GM21723 (cell line): ENCODE measurements at regions not wholly inside any gene's neighbourhood (a gene's known extent, or its start where the extent isn't known, plus 50 kb on each side); places are given as distances from the start of the nearest gene placed in this dataset.
"Not testable (repeated sequence)": the region's sequence is repeated elsewhere in the genome, so short reads cannot be mapped to it uniquely, and the experiment has no call there.

Experiments used
- ATAC-seq: cut with Tn5 transposase; IDR thresholded peaks from one replicate; pipeline ENCODE4 v1.9.1; 2021; ENCODE audit warnings: mild to moderate bottlenecking, moderate library complexity; ENCODE audit not compliant: unreplicated experiment

GRCh38 chr4:28241021-28241420, 1380.4 kb downstream of the STIM2 start:
- no peak for ATAC-seq

GRCh38 chr4:28247805-28248204, 1387.2 kb downstream of the STIM2 start:
- ATAC-seq = no peak

DNA sequence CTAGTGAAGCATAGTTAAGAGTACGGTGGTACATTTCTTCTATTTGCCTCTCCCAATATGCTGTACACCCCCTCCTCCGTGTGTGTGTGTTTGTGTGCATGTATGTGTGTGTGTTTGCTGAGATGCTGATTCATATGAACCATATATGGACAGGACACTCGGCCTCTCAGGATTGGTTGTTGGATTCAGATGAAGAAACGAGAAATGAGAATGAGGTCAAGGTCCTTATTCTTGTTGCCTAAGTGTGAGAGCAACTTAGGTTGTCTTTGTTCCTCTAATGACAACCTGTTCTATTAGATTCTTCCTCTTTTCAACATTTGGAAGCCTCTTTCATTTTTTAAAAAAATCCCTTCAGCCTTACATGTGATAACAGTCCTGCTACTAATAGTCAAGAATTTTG, 1387.6 kb downstream of the STIM2 start:
- ATAC-seq = no peak

GRCh38 chr4:28250646-28251045, 1390.0 kb downstream of the STIM2 start:
- no peak for ATAC-seq

DNA sequence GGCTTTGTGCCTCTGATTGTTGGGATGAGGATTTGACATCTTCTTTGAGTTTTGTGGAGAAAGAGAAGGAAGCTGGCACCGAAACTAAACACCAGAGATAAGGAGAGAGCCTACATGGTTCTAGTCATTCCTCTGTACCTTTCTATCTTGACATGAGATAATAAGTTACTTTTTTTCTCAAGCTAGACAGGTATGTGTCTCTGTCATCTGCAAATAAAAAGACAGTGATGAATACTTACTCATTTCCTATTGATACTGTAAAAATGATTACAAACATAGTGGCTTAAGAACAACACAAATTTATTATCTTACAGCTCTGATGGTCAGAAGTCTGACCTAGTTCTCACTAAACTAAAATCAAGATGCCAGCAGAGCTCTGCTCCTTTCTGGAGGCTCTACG, 1391.2 kb downstream of the STIM2 start:
- no peak for ATAC-seq

DNA sequence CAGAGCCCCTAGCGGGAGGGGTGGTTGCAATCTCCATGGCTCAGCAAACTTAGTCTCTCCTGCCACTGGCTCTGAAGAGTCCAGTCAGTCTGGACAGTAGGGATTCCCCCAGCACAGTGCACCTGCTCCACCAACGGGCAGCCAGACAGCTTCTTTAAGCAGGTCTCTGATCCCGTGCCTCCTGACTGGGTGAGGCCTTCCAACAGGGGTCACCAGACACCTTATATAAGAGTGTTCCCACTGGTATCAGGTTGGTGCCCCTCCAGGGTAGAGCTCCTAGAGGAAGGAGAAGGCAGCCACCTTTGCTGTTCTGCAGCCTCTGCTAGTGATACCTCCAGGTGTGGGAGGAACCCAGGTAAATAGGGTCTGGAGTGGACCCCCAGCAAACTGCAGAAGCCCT, 1393.4 kb downstream of the STIM2 start:
- ATAC-seq = no peak

- ATAC-seq = no peak
Observed at GRCh38 chr4:28256295-28256694, 1395.7 kb downstream of the STIM2 start.

- no peak for ATAC-seq
Observed at GRCh38 chr4:28259951-28260350, 1399.3 kb downstream of the STIM2 start.

DNA sequence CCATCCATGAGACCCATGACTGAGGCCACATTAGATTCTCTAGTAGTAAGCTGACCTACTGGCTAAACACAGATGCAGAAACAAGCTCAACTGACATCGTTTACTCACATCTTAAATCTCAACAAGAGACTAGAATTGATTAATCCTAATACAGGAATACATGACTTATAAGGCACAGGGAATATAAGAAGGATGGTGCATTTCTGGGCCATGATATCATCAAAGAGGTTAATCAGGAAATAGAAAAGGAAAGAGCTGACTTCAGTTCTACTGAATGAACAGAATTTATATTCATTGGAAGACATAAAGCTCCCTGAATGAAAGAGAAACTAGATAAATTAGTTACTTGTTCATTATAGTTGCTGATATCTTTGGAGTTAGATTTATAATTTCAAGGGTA, 1406.5 kb downstream of the STIM2 start:
- ATAC-seq = no peak

DNA sequence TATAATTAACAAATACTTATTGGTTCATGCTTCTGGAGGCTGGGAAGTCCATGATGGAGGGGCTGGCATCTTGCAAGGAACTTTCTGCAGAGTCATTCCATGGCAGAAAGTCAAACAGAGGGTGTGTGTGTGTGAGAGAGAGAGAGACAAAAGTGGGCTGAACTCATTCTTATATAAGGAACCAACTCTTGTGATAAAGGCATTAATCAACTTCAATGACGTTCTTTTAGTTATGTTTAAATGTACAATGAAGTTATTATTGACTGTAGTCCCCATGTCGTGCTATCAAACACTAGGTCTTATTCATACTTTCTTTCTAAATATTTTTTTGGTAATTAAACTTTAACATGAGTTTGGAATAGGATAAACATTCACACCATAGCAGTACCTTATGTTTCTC, 1408.8 kb downstream of the STIM2 start:
- no peak for ATAC-seq

GRCh38 chr4:28277931-28278330, 1417.3 kb downstream of the STIM2 start:
- no peak for ATAC-seq

GRCh38 chr4:28278676-28279075, 1418.0 kb downstream of the STIM2 start:
- ATAC-seq = no peak

DNA sequence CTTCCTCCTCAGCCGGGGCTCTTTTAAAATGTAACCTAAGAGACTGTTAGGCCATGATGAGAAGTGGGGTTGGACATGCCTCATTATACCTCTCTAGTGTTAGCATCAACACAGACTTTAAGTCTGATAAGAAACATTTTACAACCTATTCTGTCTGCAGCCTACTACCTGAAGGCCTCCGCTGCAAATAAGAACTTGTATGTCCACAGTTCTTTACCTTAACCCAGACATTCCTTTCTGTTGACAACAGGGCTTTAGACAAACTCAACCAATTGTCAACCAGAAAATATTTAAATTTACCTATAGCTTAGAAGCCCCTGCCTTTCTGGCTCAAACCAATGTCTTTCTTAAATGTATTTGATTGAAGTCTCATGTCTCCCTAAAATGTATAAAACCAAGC, 1418.6 kb downstream of the STIM2 start:
- ATAC-seq = no peak

DNA sequence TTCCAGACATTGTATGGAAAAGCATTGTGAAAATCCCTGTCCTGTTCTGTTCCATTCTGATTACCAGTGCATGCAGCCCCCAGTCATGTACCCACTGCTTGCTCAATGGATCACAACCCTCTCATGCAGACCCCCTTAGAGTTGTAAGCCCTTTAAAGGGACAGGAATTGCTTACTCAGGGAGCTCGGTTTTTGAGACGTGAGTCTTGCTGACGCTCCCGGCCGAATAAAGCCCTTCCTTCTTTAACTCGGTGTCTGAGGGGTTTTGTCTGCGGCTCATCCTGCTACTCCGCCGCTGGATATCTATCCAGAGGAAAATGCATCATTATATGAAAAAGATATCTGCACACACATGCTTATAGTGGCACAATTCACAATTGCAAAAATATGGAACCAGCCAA, 1425.6 kb downstream of the STIM2 start:
- ATAC-seq = not testable (repeated sequence)

DNA sequence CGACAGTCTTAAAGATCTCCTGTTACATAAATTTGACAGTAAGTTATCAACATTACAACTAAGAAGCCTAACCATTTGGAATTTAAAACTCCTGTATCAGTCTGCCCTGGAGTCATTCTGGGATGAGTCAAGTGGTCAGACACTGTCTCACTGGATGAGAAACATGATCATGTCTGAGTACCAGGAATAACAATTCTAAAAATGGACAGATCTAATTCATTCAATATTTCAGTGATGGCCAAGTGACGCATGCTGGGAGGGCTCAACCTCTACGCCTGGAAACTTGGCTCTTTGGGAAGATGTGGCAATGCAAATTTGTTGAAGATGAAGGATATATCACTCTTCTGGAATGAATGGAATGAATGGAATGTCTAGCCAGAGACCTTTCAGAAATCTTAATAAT, 1427.2 kb downstream of the STIM2 start:
- no peak for ATAC-seq

DNA sequence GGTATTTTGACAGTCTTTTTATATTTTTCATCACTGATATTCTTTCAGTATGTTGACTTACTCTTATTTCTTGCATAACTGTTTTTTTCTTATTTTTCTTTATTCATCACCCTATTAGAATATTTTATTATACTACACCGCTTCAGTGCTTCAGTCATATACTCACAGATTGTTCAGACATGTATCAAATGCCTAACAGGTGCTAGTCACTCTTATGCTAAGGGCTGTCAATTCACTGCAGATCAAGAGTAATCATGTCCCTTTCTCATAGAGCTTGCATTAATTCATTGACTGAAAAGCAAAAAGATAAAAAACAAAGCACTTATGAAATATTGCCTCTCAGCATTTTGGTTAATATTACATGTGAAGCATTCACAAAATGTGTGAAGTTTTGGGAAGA, 1435.6 kb downstream of the STIM2 start:
- ATAC-seq = no peak

DNA sequence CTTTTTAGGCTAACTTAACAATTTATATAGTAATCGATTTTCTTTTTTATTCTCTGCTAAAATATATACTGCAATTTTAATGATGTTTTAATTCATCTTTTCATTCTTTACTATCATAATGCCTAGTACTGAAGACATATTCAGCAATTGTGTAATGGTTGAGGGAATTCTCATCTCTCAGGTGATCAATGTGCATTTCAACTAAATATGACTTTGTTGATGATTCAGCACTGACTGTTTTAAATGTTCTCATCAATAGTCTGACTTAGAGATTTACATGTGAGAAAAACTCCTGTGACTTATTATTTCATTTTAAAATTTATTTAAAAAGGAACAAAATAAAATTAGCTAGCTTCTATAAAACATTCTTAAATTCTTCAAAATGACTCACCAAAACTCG, 1450.3 kb downstream of the STIM2 start:
- ATAC-seq = no peak

- ATAC-seq = not testable (repeated sequence)
Observed at GRCh38 chr4:28312497-28312896, 1451.9 kb downstream of the STIM2 start.

DNA sequence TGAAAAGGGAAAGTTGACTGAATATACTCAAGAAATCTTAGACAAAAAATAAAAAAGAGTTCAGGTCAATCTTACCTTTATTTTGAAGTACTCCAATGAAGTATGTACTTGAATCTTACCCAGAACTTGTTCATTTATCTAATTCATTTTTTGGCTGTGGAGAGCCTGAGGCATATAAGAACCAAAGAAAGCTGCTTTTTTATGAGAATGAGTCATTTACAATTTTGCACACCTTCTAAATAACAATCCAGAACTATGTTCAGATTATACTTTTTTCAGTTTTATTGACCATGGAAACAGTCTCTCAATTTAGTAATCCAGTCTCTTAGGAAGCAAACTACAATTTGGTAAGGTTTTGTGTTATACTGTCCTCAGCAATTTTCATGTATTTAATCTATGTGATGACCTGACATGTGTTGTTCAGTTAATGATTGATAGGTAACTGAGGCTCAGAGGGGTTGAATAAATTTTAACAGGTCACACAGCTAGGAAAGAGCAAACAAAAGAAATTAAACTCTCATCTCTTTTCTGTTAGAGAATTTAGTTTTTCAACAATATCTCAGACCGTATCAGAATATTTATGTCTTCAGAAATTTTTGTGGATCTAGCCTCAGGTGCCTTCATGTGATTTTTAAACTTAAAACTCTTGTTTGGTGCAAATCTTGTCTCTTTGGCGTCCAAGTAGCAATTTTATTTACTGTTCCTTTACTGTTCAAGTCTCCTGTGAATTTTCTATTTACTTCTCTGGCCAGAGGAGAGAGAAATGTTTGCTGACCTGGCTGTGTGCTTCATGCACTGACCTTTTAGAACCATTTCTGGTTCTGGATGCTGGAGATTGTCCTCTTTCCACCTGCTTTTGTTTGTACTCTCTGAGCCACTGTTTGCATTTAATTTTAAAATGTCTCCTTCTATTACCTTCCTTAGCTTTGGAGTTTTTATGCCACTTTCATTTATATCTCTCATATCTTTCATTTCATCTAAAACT, 1453.4 kb downstream of the STIM2 start:
- no peak for ATAC-seq

- ATAC-seq = no peak
Observed at GRCh38 chr4:28317221-28317620, 1456.6 kb downstream of the STIM2 start.

DNA sequence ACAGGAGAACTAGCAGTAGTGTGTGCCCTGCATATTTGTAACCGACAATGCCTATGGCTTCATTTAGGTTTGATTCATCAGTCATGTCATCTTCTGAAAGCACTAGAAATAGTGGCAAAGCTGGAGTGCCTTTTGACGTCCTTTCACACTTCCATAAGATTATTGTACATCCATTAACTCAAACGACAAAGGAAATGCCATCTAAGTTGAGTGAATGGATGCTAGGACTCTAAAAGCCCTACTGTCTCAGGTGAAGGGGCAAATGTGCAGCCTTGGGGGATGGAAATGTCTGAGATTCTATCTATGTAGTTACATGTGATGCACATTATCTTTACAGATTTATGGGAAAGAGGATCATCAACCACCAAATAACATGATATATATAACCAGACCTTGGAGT, 1473.6 kb downstream of the STIM2 start:
- no peak for ATAC-seq

GRCh38 chr4:28341784-28342183, 1481.1 kb downstream of the STIM2 start:
- ATAC-seq = no peak

DNA sequence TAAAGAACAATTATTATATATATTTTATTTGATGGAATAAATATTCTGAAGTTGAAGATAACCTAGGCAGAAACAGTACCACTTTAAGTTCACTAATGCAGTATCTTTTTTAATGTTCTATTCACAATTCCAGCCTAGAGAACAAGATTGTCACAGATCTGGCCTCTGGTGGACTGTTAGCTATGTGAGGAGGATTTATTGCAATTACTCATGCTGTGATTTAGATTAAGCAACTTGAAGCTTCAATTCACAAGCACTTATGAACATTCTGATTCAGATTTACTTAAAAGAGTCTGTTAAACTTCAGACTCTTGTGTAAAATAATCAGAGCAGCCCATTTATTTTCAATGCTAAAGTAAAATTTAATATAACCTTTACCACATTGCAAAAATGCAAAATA, 1489.8 kb downstream of the STIM2 start:
- ATAC-seq = no peak
